Superior temporal gyrus (tissue), 1 donor: ENCODE measurements at regions not wholly inside any gene's neighbourhood (a gene's known extent, or its start where the extent isn't known, plus 50 kb on each side); places are given as distances from the start of the nearest gene placed in this dataset.

Experiments used
- DNase-seq: peaks from one replicate; pipeline ENCODE4 v3.0.0-alpha.2; 2016; ENCODE audit errors: extremely low spot score

- no peak for DNase-seq
Observed at GRCh38 chr13:22053053-22053452, 382.2 kb downstream of the FGF9 start.

GRCh38 chr13:22055259-22055658 is 384.4 kb downstream of the FGF9 start:
- no peak for DNase-seq

- no peak for DNase-seq
Observed at GRCh38 chr13:22060187-22060586, 389.3 kb downstream of the FGF9 start.

- DNase-seq: no peak
Observed at GRCh38 chr13:22061371-22061805, 390.5 kb downstream of the FGF9 start.

- DNase-seq: no peak
Observed at GRCh38 chr13:22061806-22062391, 391.0 kb downstream of the FGF9 start.

GRCh38 chr13:22062478-22063205 is 391.8 kb downstream of the FGF9 start:
- DNase-seq: no peak

GRCh38 chr13:22063416-22064124 is 392.7 kb downstream of the FGF9 start:
- no peak for DNase-seq

GRCh38 chr13:22064854-22065620 is 394.2 kb downstream of the FGF9 start:
- no peak for DNase-seq

- DNase-seq: no peak
Observed at GRCh38 chr13:22073718-22074117, 402.8 kb downstream of the FGF9 start.

GRCh38 chr13:22074403-22074802 is 403.5 kb downstream of the FGF9 start:
- DNase-seq: no peak

- no peak for DNase-seq
Observed at GRCh38 chr13:22076658-22077057, 405.8 kb downstream of the FGF9 start.

- no peak for DNase-seq
Observed at GRCh38 chr13:22077205-22077683, 406.4 kb downstream of the FGF9 start.

GRCh38 chr13:22077764-22078163 is 406.9 kb downstream of the FGF9 start:
- no peak for DNase-seq

- no peak for DNase-seq
Observed at GRCh38 chr13:22079961-22080360, 409.1 kb downstream of the FGF9 start.

- no peak for DNase-seq
Observed at GRCh38 chr13:22080832-22081231, 410.0 kb downstream of the FGF9 start.

- no peak for DNase-seq
Observed at GRCh38 chr13:22081430-22081829, 410.6 kb downstream of the FGF9 start.

- no peak for DNase-seq
Observed at GRCh38 chr13:22082030-22082429, 411.2 kb downstream of the FGF9 start.

- no peak for DNase-seq
Observed at GRCh38 chr13:22082437-22083100, 411.7 kb downstream of the FGF9 start.

- DNase-seq: no peak
Observed at GRCh38 chr13:22085001-22085400, 414.1 kb downstream of the FGF9 start.

- no peak for DNase-seq
Observed at GRCh38 chr13:22086597-22087330, 415.9 kb downstream of the FGF9 start.

GRCh38 chr13:22090106-22090505 is 419.2 kb downstream of the FGF9 start:
- no peak for DNase-seq
